GM13976 (cell line): ENCODE measurements at regions not wholly inside any gene's neighbourhood (a gene's known extent, or its start where the extent isn't known, plus 50 kb on each side); places are given as distances from the start of the nearest gene placed in this dataset.

Experiments
- DNase-seq: peaks from one replicate; pipeline ENCODE4 v3.0.0; 2012; ENCODE audit warnings: low spot score
- CTCF ChIP-seq: IDR thresholded peaks from 2 replicates; pipeline ENCODE4 v1.5.1; 2012; ENCODE audit warnings: borderline replicate concordance, mild to moderate bottlenecking; ENCODE audit not compliant: insufficient read depth; ENCODE audit errors: extremely low read depth, missing control alignments, control extremely low read depth
- in situ Hi-C: fragments of 300-500 bp; cut with MboI; formaldehyde crosslinking; loops from one replicate; pipeline ENCODE4 v1.12.0; 2022; ENCODE audit warnings: low sequenced_read_pairs, mixed read lengths, inconsistent platforms; ENCODE audit not compliant: unreplicated experiment

GRCh38 chr3:186467969-186468368 is 76.2 kb downstream of the CRYGS start:
- DNase-seq: no peak
- no peak for TF ChIP-seq CTCF
- in situ Hi-C loops: no loop called here

GRCh38 chr3:186466391-186466974 is 77.7 kb downstream of the CRYGS start:
- TF ChIP-seq CTCF: no peak
- no peak for DNase-seq
- in situ Hi-C loops: no loop called here

GRCh38 chr3:186465508-186465907 is 78.7 kb downstream of the CRYGS start:
- no peak for TF ChIP-seq CTCF
- DNase-seq: no peak
- in situ Hi-C loops: no loop called here

- DNase-seq: no peak
- in situ Hi-C loops: no loop called here
- no peak for TF ChIP-seq CTCF
These were observed 79.6 kb downstream of the CRYGS start for GRCh38 chr3:186464424-186465093.

- no peak for TF ChIP-seq CTCF
- no peak for DNase-seq
- in situ Hi-C loops: no loop called here
These were observed 83.0 kb downstream of the CRYGS start for GRCh38 chr3:186461141-186461540.

GRCh38 chr3:186459108-186459467 is 85.1 kb downstream of the CRYGS start:
- no peak for DNase-seq
- TF ChIP-seq CTCF: no peak
- in situ Hi-C loops: no loop called here
